HEK293T (cell line): ENCODE measurements at regions not wholly inside any gene's neighbourhood (a gene's known extent, or its start where the extent isn't known, plus 50 kb on each side); places are given as distances from the start of the nearest gene placed in this dataset.

Experiments
- CTCF ChIA-PET: fragments of 350-600 bp; formaldehyde crosslinking; extraction: SDS; loops from one replicate; lab custom pipeline; 2021; ENCODE audit warnings: antibody characterized with exemption, inconsistent platforms; lab: Yijun Ruan, JAX
- POLR2A ChIA-PET: fragments of 350-600 bp; formaldehyde crosslinking; extraction: SDS; loops from one replicate; lab custom pipeline; 2020; ENCODE audit warnings: antibody characterized with exemption, inconsistent platforms; lab: Yijun Ruan, JAX
- DNase-seq: peaks from one replicate; pipeline ENCODE4 v3.0.0; 2012; ENCODE audit warnings: mixed read lengths; ENCODE audit errors: extremely low spot score
- ARNT ChIP-seq: fragments of 450-650 bp; IDR thresholded peaks from 2 replicates; pipeline ENCODE4 v1.6.1; 2017; ENCODE audit warnings: mild to moderate bottlenecking
- BHLHE40 ChIP-seq: fragments of 450-650 bp; IDR thresholded peaks from 2 replicates; pipeline ENCODE4 v1.6.1; 2016; ENCODE audit warnings: mild to moderate bottlenecking, moderate library complexity, borderline replicate concordance
- CTBP1 ChIP-seq: fragments of 450-650 bp; IDR thresholded peaks from 2 replicates; pipeline ENCODE4 v1.6.1; 2016; ENCODE audit warnings: borderline replicate concordance
- ELF4 ChIP-seq: fragments of 450-650 bp; IDR thresholded peaks from 2 replicates; pipeline ENCODE4 v1.6.1; 2017; ENCODE audit warnings: antibody characterized with exemption
- FOXA1 ChIP-seq: fragments of 450-650 bp; IDR thresholded peaks from 2 replicates; pipeline ENCODE4 v1.6.1; 2016; ENCODE audit warnings: mild to moderate bottlenecking
- FOXK2 ChIP-seq: fragments of 450-650 bp; IDR thresholded peaks from 2 replicates; pipeline ENCODE4 v1.6.1; 2016; ENCODE audit warnings: mild to moderate bottlenecking
- FOXM1 ChIP-seq: fragments of 450-650 bp; IDR thresholded peaks from 2 replicates; pipeline ENCODE4 v1.6.1; 2017; ENCODE audit warnings: mild to moderate bottlenecking, borderline replicate concordance
- HDGF ChIP-seq: fragments of 450-650 bp; IDR thresholded peaks from 2 replicates; pipeline ENCODE4 v1.6.1; 2017; ENCODE audit warnings: antibody characterized with exemption, borderline replicate concordance
- L3MBTL2 ChIP-seq: fragments of 450-650 bp; conservative IDR thresholded peaks from 2 replicates; pipeline ENCODE4 v1.6.1; 2016; ENCODE audit warnings: mild to moderate bottlenecking
- LEF1 ChIP-seq: fragments of 450-650 bp; IDR thresholded peaks from 2 replicates; pipeline ENCODE4 v1.6.1; 2017; ENCODE audit warnings: mild to moderate bottlenecking, borderline replicate concordance
- NFRKB ChIP-seq: fragments of 450-650 bp; IDR thresholded peaks from 2 replicates; pipeline ENCODE4 v1.6.1; 2016; ENCODE audit warnings: mild to moderate bottlenecking, moderate library complexity
- SP1 ChIP-seq: fragments of 450-650 bp; IDR thresholded peaks from 2 replicates; pipeline ENCODE4 v1.6.1; 2017
- SUZ12 ChIP-seq: fragments of 450-650 bp; IDR thresholded peaks from 2 replicates; pipeline ENCODE4 v1.6.1; 2016; ENCODE audit warnings: mild to moderate bottlenecking
- TARDBP ChIP-seq: fragments of 450-650 bp; IDR thresholded peaks from 2 replicates; pipeline ENCODE4 v1.6.1; 2016
- ZNF384 ChIP-seq: fragments of 450-650 bp; IDR thresholded peaks from 2 replicates; pipeline ENCODE4 v1.6.1; 2016
- TF ChIP-seq, protein P1 (sequence below): fragments of 450-650 bp; IDR thresholded peaks from 2 replicates; pipeline ENCODE4 v1.6.1; 2016

DNA sequence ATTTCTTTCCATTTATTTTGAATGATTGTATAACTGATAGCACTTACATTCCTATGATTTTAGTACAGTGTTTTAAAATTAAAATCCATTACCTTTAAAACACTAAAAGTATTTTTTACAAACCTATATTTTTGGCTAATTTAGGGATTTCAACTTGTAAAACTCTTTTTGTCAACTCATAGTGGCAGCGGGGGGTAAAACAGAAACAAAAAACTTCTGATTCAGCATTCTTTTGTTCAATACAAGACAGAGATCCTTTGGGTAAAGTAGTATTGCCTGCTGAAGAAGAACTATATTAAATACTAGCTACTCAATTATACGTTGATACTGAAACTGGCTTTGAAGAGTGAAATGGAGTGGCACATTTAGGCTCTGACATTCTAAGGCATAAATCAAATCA, 437.4 kb upstream of the CDH19 start:
- POLR2A ChIA-PET = no interaction called here

DNA sequence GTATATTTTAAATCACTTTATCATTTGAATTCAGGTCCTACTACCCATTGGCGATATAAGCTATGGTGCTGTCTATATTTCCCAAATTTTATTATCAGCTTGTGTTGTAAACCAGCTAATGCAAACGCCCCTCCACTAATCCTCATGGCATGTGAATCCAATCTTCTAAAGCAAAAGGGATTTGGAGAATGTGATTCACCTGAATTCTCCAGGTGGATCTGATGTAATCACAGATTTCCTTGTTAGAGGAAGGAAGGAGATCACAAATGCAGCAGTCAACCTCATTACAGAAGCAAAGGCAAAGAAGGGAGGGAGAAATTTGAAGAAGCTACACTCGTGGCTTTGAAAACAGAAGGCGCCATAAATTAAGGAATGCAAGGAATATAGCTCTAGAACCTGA, 431.1 kb upstream of the CDH19 start:
- POLR2A ChIA-PET = no interaction called here
- TF ChIP-seq LEF1 = no peak
- TF ChIP-seq FOXK2 = no peak
- TF ChIP-seq ELF4 = no peak
- no peak for TF ChIP-seq TARDBP
- TF ChIP-seq, protein P1, sequence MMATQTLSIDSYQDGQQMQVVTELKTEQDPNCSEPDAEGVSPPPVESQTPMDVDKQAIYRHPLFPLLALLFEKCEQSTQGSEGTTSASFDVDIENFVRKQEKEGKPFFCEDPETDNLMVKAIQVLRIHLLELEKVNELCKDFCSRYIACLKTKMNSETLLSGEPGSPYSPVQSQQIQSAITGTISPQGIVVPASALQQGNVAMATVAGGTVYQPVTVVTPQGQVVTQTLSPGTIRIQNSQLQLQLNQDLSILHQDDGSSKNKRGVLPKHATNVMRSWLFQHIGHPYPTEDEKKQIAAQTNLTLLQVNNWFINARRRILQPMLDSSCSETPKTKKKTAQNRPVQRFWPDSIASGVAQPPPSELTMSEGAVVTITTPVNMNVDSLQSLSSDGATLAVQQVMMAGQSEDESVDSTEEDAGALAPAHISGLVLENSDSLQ = no peak
- no peak for TF ChIP-seq ZNF384
- CTCF ChIA-PET = interaction anchor here (0.6 kb wide), 1 partner anchor 570 kb away, joined by 5 read pairs; no protein-coding TSS in a partner anchor

More for the DNA sequence above, 437.4 kb upstream of the CDH19 start:
- no peak for DNase-seq
- CTCF ChIA-PET = no interaction called here
- TF ChIP-seq ZNF384 = no peak
- no peak for TF ChIP-seq FOXM1
- TF ChIP-seq BHLHE40 = no peak
- TF ChIP-seq ARNT = no peak
- TF ChIP-seq CTBP1 = no peak
- no peak for TF ChIP-seq SUZ12
- TF ChIP-seq, protein P1 = no peak
- no peak for TF ChIP-seq SP1
- TF ChIP-seq LEF1 = no peak
- no peak for TF ChIP-seq ELF4

DNA sequence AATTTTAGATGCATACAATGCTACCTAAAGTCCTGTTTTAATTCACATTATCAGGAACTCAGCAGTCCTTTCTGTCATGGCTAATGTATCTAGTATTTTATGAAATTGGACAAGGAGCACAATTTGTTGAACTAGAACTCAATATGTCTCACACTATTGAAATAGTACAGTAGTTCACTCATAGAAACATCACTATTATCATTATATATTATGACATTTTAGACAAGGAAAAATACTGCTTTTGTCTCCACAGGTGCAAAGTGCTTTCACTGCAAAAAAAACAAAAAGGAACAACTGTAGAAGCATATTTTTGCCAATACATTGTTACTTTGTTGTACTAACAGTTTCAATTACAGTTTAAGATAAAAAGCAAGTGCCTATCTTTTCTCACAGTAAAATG, 419.2 kb upstream of the CDH19 start:
- no peak for TF ChIP-seq ZNF384
- TF ChIP-seq ARNT = no peak
- TF ChIP-seq BHLHE40 = no peak
- TF ChIP-seq HDGF = no peak
- no peak for TF ChIP-seq ELF4
- no peak for TF ChIP-seq FOXM1
- no peak for TF ChIP-seq TARDBP
- no peak for TF ChIP-seq SP1
- no peak for TF ChIP-seq NFRKB
- no peak for TF ChIP-seq SUZ12
- ChIA-PET POLR2A (no interaction called here), CTCF (no interaction called here)

More for the DNA sequence above, 431.1 kb upstream of the CDH19 start:
- DNase-seq = no peak

DNA sequence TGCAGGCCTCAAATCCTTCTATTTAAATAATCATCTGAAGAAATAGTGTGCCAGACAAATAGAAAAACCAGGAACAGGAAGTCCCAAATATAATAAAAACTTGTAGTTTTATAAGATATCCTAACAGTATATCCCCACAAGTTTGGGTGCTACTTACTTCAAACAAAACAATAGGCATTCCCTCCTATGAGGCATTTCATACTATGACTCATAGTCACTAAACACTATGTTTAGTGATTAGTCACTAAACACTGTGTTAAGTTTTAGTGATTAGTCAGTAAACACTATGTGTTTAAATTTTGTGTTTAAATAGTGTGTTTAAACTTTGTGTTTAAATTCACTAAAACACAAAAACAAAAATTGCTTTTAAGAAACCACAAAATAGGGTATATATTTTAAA, 407.0 kb upstream of the CDH19 start:
- ChIA-PET POLR2A (no interaction called here), CTCF (no interaction called here)
- TF ChIP-seq ELF4 = no peak
- no peak for DNase-seq

More for the DNA sequence above, 419.2 kb upstream of the CDH19 start:
- no peak for DNase-seq

DNA sequence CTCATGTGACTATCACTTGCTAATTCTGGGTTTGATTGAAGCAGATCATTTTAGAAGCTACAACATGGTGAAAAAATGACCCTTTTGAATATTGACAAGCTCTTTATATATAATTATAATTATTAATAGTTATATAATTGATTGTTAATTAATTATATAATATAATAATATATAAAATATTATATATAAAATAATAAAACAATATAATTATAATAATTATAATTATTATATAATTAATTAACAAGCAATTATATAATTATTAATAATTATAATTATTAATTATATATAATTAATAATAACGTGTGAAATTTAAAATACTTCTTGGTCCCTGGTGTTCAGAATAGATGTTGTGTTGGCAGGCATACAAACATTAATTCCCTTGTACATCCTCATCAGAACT, 404.1 kb upstream of the CDH19 start:
- DNase-seq = no peak
- POLR2A ChIA-PET = no interaction called here
- CTCF ChIA-PET = no interaction called here
- TF ChIP-seq NFRKB (no peak), ELF4 (no peak), ZNF384 (no peak), LEF1 (no peak), SUZ12 (no peak)
- TF ChIP-seq, protein P1 = no peak

DNA sequence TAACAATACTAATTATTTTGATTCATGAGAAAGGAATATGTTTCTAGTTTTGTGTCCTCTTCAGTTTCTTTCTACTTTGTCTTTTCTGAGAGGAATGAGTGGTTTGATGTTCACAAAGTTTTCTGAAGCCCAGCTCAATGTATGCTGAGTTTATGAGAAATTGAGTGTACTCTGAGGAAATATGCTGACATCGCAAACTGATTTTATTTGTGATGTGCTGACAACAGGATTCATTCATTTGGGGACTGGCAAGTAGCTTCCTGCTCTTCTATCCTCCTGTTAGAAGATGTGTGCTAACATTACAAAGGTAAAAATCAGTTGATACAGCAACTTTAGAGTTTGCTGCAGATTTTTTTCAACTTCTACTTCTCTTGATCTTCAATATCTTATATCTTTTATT, 403.2 kb upstream of the CDH19 start:
- TF ChIP-seq LEF1 (no peak), FOXA1 (no peak), SUZ12 (no peak), ELF4 (no peak), TARDBP (no peak), L3MBTL2 (no peak), FOXM1 (no peak), FOXK2 (no peak), ARNT (no peak), CTBP1 (no peak), SP1 (no peak), NFRKB (no peak), ZNF384 (no peak), BHLHE40 (no peak)
- TF ChIP-seq, protein P1 = no peak
- DNase-seq = no peak
- ChIA-PET CTCF (no interaction called here), POLR2A (no interaction called here)

DNA sequence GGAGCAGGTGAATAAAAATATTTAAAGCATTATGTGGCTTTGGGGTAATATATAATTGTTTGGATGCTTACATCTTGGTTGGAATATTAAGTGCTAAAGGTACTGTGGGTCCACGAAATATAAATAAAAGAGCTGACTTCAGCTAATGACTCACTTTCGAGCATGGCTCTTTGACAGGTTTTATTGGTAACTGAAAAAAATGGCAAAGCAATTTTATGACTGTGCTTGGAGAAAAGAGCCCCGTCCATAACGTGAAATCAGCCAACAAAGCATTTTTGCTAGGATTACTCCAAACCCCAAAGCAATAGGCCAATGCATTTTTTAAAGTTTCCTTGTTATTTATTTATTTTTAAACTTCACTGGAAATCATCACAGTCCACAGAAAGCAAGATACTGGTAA, 397.2 kb upstream of the CDH19 start:
- no peak for DNase-seq
- ChIA-PET POLR2A (no interaction called here), CTCF (no interaction called here)
- no peak for TF ChIP-seq FOXM1
- TF ChIP-seq LEF1 = no peak
- no peak for TF ChIP-seq SUZ12
- TF ChIP-seq TARDBP = no peak
- no peak for TF ChIP-seq SP1
- no peak for TF ChIP-seq NFRKB
- no peak for TF ChIP-seq FOXK2
- TF ChIP-seq L3MBTL2 = no peak
- no peak for TF ChIP-seq ARNT
- TF ChIP-seq, protein P1 = no peak
- TF ChIP-seq CTBP1 = no peak
